Pulmonary artery endothelial cell (primary cell): ENCODE measurements at regions not wholly inside any gene's neighbourhood (a gene's known extent, or its start where the extent isn't known, plus 50 kb on each side); places are given as distances from the start of the nearest gene placed in this dataset.

Experiments used
- DNase-seq: peaks from one replicate; pipeline ENCODE4 v3.0.0-alpha.2; 2011; ENCODE audit warnings: low read depth, low spot score

DNA sequence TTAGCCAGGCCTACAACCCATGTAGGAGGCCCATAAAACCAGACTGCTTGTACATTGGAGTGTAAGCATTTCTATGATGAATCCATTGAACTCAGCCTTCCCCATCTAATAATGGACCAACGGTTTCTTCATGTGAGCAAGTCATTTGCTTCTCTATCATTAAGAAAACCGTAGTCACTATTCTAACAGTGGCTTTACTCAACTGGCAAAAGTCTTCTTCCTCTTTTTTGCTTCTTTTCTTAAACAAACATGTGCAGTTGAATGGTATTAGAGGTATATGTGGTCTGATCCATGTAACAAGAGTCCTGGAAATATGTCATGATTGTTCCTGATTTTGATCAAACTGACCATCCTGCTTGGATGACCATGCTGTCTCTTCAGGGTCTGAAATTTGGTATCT is 132.4 kb upstream of the STXBP5 start:
- no peak for DNase-seq

DNA sequence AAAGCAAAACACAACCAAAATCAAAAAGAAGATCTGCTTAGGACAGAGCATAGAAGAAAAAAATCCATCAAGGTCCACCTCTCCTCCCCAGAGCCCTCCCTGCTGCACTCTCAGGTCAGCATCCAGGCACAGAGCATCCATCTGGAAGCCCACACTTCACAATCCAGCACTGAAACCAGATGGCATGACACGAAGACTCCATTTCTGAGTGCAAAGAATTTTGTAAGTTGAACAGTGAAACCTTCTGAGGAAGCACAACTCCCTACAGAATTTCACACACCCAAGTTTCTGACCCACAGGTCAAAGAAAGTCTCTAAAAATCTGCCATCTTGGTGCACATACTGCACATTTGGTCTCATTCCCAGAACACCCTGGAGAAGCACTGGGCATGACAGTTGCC is 128.8 kb upstream of the STXBP5 start:
- DNase-seq: no peak

DNA sequence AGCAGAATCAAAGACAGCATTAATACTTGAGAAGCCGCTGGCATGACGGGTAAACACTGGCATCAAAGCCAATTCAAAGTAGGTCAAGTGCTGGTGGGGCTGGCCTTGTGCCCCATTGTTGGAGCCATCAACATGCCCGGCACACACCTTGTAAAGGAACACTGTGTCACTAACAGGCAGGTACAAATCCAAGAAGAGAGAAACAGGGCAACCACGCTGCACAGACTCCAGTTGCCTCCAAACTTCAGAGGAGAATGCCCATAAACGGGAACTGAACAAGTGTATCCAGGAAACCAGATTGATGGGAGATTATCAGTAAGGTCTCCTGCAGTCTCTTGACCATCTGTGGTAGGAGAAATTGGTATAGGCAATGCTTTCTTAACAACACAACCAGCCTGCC is 127.0 kb upstream of the STXBP5 start:
- DNase-seq: no peak

DNA sequence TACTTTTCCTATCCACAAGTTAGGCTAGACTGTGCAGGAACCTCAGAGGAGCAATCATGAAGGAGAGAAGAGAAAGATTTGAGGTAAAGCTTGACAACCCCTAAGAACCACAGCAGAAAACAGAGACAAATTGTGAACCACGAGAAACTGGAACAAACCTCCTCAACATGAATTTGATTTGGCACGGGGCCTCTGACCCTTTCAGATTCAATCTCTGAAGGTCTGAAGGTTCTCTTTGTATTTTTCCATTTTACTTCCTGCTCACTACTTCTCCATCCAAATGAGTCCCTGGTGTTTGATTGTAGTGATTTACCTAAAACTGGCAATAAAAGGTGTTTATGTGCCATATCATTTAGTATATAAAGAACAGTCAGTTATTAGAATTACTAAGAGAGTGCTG is 126.1 kb upstream of the STXBP5 start:
- DNase-seq: no peak

DNA sequence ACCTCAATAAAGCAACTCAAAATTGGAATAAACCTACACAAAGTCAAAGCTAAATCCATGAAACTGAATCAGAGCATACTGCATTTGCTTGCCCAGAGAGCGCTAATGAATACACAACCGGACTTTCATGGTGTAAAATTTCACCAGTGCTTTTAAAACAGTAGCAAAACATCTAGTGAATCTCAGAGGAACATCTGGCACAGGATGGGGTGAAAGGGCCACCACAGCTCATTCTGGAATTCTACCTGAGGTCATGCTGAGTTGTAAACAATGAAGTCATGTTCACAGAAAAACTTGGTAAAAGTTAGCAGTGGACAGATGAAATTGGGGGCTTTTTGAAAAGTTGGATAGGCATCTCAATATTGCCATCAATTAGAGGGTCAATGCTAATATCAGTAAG is 125.6 kb upstream of the STXBP5 start:
- no peak for DNase-seq

DNA sequence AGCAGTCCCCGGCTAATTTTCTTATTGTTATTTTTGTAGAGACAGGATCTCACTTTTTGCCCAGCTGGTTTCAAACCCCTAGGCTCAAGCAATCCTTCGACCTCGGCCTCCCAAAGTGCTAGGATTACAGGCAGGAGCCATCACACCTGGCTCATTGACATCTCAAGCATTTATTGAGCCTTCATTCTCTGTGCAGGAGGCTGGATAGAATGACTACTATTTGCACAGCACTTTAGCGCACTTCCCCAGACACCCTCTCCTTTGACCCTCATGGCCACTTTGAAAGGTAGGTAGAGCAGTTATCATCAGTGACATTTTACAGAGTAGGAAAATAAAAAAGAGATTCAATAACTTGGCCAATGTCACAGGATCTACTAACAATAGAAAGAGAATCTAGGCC is 124.0 kb upstream of the STXBP5 start:
- DNase-seq: no peak

DNA sequence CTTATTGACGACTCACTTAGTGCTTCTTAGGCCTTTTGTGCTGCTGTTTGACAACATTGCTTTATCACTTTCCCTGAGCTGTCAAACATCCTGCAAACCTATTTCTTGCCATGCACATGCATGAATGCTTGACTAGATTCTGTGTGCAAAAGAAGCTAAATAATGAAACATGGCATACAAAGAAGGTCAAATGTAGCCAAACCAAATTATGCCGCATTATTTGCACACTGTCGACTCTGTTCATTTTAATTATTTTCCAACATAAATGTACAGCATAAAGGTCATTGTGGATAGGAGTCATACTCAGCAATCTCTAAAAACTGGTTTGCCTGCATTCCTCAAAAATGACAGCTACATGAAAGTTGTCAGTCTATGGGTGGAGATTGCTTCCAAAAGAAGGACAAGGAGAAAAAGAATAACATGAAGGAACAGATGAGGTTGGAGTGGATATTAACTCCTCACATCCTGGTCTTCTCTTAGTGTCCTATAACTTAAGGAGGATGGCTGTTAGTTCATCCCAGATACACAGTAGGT is 123.1 kb upstream of the STXBP5 start:
- no peak for DNase-seq

DNA sequence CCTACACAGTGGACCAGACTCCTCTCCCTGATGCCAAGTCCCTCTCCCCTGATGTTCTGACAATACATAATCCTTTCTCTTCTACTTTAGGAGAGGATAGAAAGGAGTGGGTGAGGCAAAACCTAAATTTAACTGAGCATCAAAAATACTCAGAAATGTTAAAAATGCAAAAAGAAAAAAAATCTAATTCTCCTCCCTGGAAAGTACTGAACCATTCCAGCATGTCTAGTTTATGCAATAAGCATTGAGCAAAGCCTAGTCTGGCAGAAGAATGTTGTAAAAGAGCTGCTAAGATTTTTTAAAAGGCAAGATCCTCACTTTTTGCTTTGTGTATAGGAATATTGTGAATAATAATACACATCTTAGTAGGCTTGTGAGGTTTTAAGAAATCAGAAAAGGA is 116.6 kb upstream of the STXBP5 start:
- DNase-seq: no peak

DNA sequence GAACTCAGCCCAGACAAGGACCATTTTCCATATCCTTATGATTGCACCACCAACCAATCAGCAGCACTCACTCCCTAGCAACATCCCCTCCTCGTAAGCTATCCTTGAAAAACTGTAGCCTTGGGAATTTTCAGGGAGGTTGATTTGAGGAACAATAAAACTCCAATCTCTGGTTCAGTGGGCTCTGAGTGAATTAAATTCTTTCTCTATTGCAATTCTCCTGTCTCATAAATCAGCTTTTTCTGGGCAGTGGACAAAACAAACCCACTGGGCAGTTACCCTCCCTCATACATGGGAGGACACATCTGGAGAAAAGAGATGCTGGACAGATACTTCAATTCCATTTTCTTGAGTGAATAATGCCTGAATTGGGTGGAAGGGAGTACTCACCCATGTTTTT is 115.4 kb upstream of the STXBP5 start:
- DNase-seq: no peak

DNA sequence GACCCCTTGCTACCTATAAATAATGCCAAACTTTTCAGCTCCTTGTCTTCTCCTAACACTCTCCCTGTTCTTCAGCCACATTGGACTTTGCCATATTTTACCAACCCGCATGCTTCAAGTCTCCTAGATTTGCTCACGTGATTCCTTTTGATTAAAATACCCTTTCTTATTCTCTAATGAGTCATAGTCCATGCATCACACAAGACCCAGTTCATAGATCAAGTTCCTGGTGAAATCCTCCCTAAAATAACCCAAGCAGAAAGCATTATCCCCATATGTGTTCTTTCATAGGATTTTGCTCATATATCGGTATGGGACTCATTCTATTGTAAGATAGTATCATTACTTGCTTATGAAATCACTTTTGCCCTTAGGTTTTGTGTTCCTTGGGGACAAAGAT is 108.9 kb upstream of the STXBP5 start:
- DNase-seq: no peak

DNA sequence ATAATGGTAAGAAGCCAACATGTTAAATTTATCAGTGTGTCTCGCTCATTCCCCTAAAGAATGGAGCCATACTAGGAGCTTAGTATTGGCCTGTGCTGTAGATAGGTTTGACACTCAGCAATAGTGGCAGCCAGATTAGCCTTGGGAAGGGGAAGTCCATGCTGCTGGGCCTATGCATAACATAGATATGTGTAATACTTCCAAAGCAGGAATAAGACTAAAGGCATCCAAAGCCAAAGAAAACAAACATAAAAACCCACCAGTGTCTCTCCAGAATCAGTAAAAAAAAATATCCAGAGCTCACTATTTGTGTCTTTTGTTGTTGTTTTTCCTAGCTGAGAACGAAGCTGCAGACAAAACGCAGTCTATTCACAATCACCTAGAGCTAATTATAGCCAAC is 104.2 kb upstream of the STXBP5 start:
- DNase-seq: peak; percentile 10

DNA sequence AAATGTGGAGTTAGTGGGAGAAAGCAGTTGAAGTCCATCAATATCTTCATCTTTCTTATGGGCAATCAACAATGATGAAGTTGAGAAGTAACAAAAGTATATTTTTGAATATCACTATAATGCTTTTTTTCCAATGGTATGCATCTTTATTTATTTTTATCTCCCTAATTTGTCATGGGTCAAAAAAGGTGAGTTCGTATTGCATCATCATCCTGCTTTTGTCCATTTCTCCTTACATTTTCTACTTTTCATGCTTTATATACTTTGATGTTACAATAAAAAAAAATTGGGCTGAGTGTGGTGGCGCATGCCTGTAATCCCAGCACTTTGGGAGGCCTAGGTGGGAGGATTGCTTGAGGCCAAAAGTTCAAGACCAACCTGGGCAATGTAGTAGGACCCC is 101.2 kb upstream of the STXBP5 start:
- no peak for DNase-seq

DNA sequence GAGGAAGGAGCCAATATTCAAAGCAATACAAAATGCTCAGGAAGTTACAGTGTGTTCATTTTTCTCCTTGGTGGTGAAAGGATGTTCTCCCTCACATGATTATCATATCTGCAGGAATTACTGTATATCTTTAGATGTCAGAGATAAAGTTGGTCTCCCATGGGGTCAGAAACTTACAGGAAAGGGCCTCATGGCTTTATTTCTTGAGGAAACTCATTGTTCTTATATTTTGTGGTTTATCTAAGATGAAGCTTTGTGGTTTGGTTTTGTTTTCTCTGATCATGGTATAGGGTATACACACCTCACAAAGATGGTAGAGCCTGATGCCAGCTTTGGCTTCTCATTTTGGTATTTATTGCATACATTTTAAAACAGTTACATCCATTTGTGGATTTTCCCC is 100.5 kb upstream of the STXBP5 start:
- no peak for DNase-seq

DNA sequence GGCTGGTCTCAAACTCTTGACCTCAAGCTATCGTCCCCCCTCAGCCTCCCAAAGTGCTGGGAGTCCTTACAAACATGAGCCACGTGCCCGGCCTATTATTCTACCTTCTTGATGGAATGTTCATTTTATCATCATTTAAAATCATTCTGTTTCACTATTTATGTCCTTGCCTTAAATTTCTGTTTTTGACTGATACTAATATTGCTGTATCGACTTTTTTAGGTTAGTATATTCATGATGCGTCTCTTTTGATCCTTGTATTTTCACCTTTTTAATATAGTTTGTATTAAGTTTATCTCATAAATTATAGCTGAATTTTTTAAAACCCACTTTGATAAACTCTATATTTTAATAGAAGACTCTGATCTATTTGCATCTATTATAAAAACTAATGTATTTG is 98.4 kb upstream of the STXBP5 start:
- DNase-seq: no peak

DNA sequence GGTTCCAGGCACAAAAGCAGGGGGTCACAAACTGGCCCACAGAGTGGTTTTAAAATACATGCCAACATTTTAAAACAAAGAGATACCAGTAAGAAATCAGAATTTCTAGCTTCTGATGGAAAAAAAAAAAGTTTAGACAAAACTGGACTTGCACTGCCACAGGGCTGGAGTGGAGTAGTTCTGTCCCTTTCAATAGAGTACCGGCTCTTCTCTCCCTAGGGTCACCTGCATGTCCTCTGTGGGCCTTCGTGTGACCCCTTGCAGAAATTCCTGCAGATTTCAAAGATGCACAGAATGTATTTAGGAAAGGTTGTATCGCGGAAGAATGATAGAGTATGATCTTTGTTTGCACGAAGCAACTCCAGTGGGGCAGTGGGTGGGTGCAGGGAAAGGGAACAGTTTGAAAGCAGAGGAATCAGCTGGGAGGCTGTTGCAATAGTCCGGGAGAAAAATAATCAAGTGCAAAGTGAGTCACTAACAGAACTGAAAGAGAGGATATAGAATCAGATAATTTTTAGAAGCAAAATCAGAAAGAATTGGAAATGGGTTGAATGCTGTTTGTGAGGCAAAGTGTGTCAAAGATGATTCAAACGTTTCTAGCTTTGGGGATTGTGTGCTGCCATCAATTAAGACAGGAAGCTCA is 97.3 kb upstream of the STXBP5 start:
- DNase-seq: no peak

DNA sequence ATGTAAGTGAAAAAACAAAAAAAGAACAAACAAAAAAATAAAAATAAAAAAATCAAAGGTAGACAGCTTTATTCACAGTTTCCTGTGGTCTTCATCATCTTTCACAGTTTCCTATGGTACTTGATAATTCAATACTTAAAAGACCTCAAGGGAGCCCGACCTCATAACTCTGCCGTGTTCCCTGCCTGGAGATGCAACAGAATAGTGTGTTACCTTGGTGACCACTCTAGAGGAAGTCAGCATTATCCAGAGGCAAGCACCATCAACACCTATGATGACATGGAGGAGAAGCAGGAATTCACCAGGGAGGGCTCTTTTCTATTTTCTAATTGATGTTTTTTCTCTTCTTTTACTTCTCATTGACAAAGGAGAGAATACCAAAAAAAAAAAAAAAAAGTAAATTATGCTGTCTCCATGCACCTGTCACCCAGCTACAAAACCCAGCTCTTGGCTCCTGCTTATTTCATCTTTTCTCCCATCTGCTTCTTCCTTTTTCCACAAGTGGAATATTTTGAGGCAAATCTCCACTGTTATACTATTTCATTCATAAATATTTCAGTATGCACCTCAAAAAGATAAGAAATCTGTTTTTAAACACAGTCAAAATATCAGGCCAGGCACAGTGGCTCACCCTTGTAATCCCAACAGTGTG is 95.8 kb upstream of the STXBP5 start:
- DNase-seq: no peak

DNA sequence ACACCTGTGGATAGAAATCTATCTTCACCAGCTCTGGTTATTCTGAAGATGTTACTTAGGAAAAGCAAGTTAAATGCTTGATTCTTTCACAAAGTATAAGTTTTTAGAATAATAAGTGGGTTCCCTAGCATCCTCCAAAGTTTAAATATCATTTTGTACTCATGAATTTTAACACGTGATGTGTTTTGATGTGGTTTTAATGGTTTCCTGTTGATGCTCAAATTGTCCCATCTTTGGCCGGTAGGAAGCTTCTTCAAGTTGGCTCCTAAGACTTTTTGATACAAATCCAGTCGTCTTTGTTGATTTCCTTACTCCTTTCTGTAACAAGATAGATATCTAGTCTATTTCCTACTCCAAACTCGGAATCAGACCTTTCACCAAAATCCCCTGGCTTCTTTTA is 94.5 kb upstream of the STXBP5 start:
- DNase-seq: no peak

DNA sequence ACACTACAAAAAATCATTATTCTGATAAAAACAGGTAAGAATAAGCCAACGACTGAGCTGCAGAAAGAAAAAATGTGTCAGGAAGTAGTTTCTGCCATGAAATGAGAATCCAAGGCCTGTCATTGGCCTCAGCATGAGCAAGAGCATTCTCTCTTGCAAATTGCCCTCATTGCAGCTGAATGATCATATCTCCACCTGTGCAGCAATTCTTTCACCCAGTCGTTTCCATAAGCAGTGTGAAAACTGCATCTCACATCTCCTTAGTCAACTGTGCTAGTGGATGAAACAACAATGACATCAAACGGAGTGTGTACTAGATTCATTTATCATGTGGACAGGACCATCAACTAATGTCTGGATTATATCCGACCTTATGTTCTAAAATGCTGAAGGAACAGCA is 88.2 kb upstream of the STXBP5 start:
- DNase-seq: no peak

DNA sequence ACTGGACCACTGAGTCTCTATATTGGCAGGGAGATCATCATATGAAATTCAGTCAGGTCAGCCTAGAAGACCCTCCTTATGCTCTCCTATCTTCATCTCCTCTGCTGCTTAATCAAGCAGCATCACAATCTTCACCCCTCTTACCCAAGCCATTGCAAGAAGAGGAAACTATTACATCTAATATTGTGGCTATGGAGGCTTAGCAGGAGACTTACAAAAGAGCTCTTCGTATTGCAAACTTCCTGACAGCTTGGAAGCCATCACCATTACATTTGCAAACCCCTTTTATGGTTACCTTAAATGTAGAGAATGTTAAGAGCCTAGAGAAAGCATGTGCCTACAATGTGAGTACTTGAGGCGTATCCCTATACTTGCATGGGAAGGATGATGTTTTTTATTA is 87.2 kb upstream of the STXBP5 start:
- DNase-seq: no peak

DNA sequence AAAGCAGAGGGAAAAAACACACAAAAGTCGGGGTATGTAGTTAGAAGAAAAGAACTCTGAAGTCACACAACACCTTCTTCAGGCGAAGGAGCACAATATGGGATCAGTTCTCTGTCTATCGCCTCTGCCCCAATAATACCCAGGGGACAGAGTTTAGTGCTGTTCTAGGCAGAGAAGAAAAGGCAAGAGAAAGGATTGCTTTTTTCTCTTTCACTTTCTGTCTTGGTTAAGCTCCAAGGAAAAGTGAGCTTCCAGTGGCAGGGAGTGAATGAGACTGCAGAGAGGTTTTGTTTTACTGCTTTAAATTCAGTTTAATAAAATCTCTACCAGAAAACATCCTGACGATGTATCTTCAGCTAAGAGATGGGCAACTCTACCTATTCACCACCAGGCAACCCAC is 86.6 kb upstream of the STXBP5 start:
- DNase-seq: no peak

DNA sequence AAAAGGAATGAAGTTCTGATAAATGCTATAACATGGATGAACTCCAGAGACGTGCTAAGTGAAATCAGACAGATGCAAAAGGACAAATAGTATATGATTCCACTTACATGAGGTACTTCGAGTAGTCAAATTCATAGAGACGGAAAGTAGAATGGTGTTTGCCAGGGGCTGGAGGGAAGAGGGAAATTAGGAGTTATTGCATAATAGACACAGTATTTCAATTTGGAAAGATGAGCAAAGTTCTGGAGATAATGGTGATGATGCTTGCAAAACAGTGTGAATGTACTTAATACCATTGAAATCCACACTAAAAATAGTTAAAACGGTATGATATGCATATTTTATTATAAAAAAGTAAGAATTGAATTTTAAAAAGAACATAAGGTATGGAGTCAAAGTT is 84.9 kb upstream of the STXBP5 start:
- DNase-seq: no peak

DNA sequence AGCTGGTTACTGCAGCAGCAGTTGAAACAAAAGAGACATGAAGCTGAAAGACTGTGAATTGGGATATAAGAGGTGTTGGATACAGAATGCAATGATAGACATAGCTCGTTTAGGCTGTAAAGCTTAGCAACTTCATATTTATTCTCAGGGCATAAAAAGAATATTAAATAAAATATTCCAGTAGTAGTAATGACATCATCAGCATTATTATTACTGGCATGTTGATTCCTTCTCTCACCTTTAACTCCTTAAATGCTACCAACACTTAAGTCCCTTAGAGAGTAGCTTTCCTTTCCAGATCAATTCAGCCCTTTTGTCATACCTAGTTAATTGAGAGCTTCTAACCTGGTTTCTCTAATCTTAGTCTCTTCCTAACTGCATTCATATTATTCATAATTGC is 81.4 kb upstream of the STXBP5 start:
- DNase-seq: no peak

DNA sequence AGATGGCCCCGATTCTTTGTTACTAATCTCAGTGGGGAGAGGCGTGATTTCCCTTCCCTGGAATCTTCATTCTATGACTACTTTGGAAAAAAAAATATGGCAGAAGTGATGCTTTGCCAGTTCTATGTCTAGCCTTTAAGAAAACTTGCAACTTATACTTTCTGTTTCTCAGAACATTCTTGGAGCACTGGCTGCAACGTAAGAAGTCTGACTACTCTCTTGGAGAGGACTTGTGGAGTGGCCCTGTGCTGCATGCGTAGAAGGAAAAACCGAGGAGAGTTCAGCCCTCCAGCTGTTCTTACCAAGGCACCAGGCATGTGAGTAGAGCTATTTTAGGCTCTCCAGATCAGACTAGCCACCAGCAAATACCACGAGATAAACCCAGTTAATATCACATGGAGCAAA is 77.6 kb upstream of the STXBP5 start:
- no peak for DNase-seq

DNA sequence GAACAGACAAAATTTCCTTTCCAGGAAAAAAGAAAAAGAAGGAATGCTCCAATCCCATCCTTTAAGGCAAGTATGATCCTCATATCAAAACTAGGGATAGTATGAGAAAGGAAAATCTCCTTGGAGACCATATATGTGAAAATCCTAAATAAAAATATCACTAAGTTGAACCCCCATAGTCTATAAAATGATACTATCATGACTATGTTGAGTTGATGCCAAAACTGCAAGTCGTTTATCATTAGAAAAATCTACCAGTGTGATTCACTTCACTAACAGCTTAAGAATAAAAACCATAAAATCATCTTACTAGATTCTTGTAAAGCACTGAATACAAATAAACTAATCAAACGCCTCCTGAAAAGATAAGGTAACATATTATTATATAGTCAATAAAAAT is 76.6 kb upstream of the STXBP5 start:
- DNase-seq: no peak
